ENCODE measurements at regions not wholly inside any gene's neighbourhood (a gene's known extent, or its start where the extent isn't known, plus 50 kb on each side); places are given as distances from the start of the nearest gene placed in this dataset.

- 0 out of 2 replicates have a peak, but pooled peaks have one; percentile 24 for TF ChIP-seq TAF1 (IDR thresholded peaks at IDR 0.05; ENCODE audit: borderline replicate concordance, insufficient read depth, low read length)
- TF ChIP-seq, protein P1, sequence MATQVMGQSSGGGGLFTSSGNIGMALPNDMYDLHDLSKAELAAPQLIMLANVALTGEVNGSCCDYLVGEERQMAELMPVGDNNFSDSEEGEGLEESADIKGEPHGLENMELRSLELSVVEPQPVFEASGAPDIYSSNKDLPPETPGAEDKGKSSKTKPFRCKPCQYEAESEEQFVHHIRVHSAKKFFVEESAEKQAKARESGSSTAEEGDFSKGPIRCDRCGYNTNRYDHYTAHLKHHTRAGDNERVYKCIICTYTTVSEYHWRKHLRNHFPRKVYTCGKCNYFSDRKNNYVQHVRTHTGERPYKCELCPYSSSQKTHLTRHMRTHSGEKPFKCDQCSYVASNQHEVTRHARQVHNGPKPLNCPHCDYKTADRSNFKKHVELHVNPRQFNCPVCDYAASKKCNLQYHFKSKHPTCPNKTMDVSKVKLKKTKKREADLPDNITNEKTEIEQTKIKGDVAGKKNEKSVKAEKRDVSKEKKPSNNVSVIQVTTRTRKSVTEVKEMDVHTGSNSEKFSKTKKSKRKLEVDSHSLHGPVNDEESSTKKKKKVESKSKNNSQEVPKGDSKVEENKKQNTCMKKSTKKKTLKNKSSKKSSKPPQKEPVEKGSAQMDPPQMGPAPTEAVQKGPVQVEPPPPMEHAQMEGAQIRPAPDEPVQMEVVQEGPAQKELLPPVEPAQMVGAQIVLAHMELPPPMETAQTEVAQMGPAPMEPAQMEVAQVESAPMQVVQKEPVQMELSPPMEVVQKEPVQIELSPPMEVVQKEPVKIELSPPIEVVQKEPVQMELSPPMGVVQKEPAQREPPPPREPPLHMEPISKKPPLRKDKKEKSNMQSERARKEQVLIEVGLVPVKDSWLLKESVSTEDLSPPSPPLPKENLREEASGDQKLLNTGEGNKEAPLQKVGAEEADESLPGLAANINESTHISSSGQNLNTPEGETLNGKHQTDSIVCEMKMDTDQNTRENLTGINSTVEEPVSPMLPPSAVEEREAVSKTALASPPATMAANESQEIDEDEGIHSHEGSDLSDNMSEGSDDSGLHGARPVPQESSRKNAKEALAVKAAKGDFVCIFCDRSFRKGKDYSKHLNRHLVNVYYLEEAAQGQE (IDR thresholded peaks at IDR 0.05; ENCODE audit: insufficient read depth in 1 of 2, low read depth in 2 of 2, low read length in 2 of 2) = peak in 1 of 2 experiments; percentile 69; a peak in 1 of 4 replicates
- no peak for TF ChIP-seq FOXP2 (optimal IDR thresholded peaks at IDR 0.05; ENCODE audit: borderline replicate concordance, extremely low read depth, extremely low read length, insufficient read depth)
- peak; percentile 65 for TF ChIP-seq POLR2AphosphoS5 (IDR thresholded peaks at IDR 0.05; ENCODE audit: low read depth, low read length)
- peak; percentile 18; the same call in 1 of the 2 replicates for TF ChIP-seq SIN3A (IDR thresholded peaks at IDR 0.05; ENCODE audit: borderline replicate concordance, insufficient read depth, low read length)
Observed at GRCh38 chr11:15818132-15818842, 538.1 kb downstream of the SOX6 start.

DNA sequence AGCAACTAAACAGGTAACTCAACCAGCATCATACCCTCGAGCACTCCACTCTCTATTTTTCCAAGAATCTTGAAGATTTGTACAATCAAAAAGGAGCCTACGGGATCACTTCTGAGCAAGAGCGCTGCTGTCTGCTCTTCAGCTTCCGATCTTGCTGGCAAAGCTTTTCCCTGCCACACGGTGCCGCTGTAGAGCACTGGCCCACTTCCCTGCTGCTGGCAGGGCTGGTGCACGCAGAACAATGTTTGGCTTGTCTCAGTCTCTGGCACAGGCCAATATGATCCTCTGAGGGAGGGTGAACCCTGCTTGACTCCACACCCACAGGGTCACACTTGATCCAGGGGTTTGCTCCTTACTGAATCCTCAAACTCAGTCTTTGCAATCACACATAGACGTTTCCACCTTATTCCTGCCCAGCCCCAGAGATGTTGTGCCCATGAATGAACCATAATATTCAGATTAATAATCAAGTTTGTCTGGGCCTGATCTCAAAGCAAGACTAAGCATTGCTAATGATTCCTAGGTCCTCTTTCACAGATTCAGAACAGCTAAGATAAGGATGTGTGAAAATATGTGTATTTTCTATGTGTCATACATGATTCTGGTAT, 536.6 kb downstream of the SOX6 start:
- no peak for TF ChIP-seq POLR2AphosphoS5 (IDR thresholded peaks at IDR 0.05; ENCODE audit: low read depth, low read length)
- TF ChIP-seq, protein P1 (IDR thresholded peaks at IDR 0.05; ENCODE audit: insufficient read depth in 1 of 2, low read depth in 2 of 2, low read length in 2 of 2) = no peak
- peak; percentile 29 for TF ChIP-seq FOXP2 (optimal IDR thresholded peaks at IDR 0.05; ENCODE audit: borderline replicate concordance, extremely low read depth, extremely low read length, insufficient read depth)
- TF ChIP-seq SIN3A (IDR thresholded peaks at IDR 0.05; ENCODE audit: borderline replicate concordance, insufficient read depth, low read length) = no peak
- TF ChIP-seq TAF1 (IDR thresholded peaks at IDR 0.05; ENCODE audit: borderline replicate concordance, insufficient read depth, low read length) = no peak

- no peak for TF ChIP-seq FOXP2 (optimal IDR thresholded peaks at IDR 0.05; ENCODE audit: borderline replicate concordance, extremely low read depth, extremely low read length, insufficient read depth)
- TF ChIP-seq SIN3A (IDR thresholded peaks at IDR 0.05; ENCODE audit: borderline replicate concordance, insufficient read depth, low read length) = no peak
- TF ChIP-seq, protein P1 (IDR thresholded peaks at IDR 0.05; ENCODE audit: insufficient read depth in 1 of 2, low read depth in 2 of 2, low read length in 2 of 2) = no peak
- no peak for TF ChIP-seq TAF1 (IDR thresholded peaks at IDR 0.05; ENCODE audit: borderline replicate concordance, insufficient read depth, low read length)
- TF ChIP-seq POLR2AphosphoS5 (IDR thresholded peaks at IDR 0.05; ENCODE audit: low read depth, low read length) = no peak
Observed at GRCh38 chr11:15821451-15821850, 534.9 kb downstream of the SOX6 start.

DNA sequence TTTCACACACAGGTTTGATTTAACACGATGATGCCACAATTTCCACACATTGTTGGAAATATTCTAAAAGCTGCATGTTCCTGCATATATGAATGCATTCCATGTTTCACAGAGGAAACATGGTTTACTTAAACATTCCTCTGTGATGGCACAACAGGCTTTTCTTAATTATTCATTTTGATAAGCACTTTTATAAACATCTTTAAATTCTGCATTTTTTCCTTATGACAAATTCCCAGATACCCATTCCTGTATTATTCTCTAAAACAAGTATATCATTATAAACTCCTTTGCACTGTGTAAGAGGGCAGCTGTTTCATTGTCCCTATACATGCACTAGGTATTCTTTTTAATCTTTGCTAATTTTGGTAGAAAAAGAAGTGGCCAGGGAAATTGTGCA, 532.3 kb downstream of the SOX6 start:
- TF ChIP-seq SIN3A (IDR thresholded peaks at IDR 0.05; ENCODE audit: borderline replicate concordance, insufficient read depth, low read length) (no peak), TAF1 (IDR thresholded peaks at IDR 0.05; ENCODE audit: borderline replicate concordance, insufficient read depth, low read length) (no peak), POLR2AphosphoS5 (IDR thresholded peaks at IDR 0.05; ENCODE audit: low read depth, low read length) (no peak), FOXP2 (optimal IDR thresholded peaks at IDR 0.05; ENCODE audit: borderline replicate concordance, extremely low read depth, extremely low read length, insufficient read depth) (no peak)
- TF ChIP-seq, protein P1 (IDR thresholded peaks at IDR 0.05; ENCODE audit: insufficient read depth in 1 of 2, low read depth in 2 of 2, low read length in 2 of 2) = no peak
